ENCODE measurements at regions not wholly inside any gene's neighbourhood (a gene's known extent, or its start where the extent isn't known, plus 50 kb on each side); places are given as distances from the start of the nearest gene placed in this dataset.
"Not testable (repeated sequence)": the region's sequence is repeated elsewhere in the genome, so short reads cannot be mapped to it uniquely, and the experiment has no call there.

DNA sequence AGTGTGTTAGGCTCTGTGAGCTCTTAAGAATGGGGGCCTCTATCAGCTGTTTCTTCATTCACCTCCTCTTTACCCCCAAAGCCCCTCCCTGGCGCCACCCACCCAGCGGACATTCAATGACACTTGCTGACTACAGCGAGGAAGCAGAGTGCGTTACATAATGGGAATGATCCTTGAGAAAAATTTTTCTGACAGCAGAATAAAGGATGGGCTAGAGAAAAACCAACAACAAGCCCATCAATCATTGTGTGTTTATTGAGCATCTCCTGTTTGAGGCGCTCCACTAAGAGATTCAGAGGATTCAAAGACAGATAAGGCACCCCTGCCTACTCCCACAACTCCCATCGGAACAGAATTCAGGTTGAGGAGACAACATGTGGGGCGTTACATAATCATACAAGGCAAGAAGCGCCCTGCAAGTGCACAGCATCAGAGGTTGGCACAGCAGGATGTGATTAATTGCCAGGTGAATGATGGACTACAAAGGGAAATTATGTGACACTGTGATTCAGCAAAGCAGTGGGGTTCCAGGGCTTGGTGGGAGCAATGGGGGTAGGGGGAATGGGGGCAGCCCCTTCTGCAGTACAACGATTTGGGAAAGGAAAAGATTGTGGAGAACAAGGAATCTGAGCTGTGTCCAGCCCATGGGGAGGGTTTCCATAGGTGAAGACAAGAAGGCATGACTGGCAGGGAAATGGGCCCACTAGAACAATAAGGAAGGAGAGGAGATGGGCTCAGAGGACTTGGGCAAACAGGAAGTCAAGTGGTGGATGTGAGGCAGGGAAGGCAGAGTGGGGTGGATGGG, 141.3 kb upstream of the ATP2B2 start:
- H3K4me1 Mint-ChIP-seq, result no peaks in the 10 kb centered on the region
- no peaks in the 10 kb centered on the region for H3K36me3 Mint-ChIP-seq
- H3K27ac Mint-ChIP-seq, result no peak overlapping the region
- H3K4me3 Mint-ChIP-seq, result no peak overlapping the region
- H3K27me3 Mint-ChIP-seq (ENCODE audit: low read depth in 3 of 3), result peaks cover 2 to 6% (median 5%) of the 10 kb centered on the region in 3 donors
- DNase-seq, result no peak
- H3K9me3 Mint-ChIP-seq, result no peaks in the 10 kb centered on the region

DNA sequence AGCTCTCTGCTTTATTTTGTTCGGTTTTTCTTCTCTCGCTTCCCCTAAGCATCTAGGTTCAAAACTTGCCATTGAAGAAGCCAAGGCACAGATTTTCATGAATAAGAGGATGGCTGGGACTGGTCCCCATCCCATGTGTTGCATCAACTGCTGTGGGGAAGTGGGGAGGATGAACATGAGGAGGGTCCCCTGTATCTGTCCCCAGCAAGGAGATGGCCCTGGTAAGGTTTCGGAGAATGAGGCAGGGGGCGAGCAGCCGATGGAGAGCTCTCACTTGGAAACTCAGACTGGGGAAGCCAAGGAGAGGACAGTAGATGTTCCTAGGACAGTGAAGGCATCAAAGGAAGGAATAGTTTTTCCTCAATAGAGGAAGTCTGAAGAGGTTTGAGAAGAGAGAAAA, 142.0 kb upstream of the ATP2B2 start:
- H3K9me3 Mint-ChIP-seq, result no peaks in the 10 kb centered on the region
- no peak overlapping the region for H3K4me3 Mint-ChIP-seq
- H3K27me3 Mint-ChIP-seq (ENCODE audit: low read depth in 3 of 3), result peaks cover 2 to 6% (median 5%) of the 10 kb centered on the region in 3 donors
- no peak overlapping the region for H3K27ac Mint-ChIP-seq
- no peaks in the 10 kb centered on the region for H3K4me1 Mint-ChIP-seq
- no peaks in the 10 kb centered on the region for H3K36me3 Mint-ChIP-seq
- no peak for DNase-seq

DNA sequence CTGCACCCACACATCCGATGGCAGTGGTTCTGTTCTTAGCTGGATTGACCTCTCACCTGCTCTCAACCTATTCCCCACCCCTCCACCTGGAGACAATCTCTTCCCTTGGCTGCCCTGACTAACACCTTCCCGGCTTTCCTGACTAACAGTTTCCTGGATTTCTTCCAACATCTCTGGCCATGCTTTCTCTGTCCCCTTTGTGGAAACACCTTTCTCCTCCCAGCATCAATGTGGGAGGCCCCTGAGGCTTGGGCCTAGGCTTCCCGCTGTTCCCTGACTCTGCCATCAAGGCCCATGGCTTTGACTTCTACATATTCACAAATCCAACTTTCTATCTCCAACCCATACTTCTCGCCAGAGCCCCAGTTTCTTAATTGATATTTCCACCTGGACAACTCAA, 142.8 kb upstream of the ATP2B2 start:
- H3K27ac Mint-ChIP-seq, result no peak overlapping the region
- peaks cover 3 to 6% (median 5%) of the 10 kb centered on the region in 3 donors for H3K27me3 Mint-ChIP-seq (ENCODE audit: low read depth in 3 of 3)
- no peaks in the 10 kb centered on the region for H3K36me3 Mint-ChIP-seq
- DNase-seq, result no peak
- H3K4me1 Mint-ChIP-seq, result no peaks in the 10 kb centered on the region
- no peak overlapping the region for H3K4me3 Mint-ChIP-seq
- H3K9me3 Mint-ChIP-seq, result no peaks in the 10 kb centered on the region

DNA sequence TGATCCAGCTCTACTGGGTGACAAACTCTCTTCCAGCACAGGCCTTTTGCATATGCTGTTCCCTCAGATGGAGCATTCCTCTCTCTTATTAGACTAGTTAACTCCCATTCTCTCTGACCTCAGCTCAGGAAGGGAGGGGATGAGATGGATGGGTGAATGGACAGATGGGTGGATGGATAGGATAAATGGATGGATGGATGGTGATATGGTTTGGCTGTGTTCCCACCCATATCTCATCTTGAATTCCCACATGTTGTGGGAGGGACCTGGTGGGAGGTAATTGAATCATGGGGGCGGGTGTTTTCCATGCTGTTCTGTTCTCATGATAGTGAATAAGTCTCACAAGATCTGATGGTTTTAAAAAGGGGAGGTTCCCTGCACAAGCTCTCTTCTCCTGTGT, 144.1 kb upstream of the ATP2B2 start:
- H3K27me3 Mint-ChIP-seq (ENCODE audit: low read depth in 3 of 3); H3K4me1 Mint-ChIP-seq; H3K36me3 Mint-ChIP-seq; H3K4me3 Mint-ChIP-seq; H3K27ac Mint-ChIP-seq; H3K9me3 Mint-ChIP-seq; DNase-seq: not testable (repeated sequence)

DNA sequence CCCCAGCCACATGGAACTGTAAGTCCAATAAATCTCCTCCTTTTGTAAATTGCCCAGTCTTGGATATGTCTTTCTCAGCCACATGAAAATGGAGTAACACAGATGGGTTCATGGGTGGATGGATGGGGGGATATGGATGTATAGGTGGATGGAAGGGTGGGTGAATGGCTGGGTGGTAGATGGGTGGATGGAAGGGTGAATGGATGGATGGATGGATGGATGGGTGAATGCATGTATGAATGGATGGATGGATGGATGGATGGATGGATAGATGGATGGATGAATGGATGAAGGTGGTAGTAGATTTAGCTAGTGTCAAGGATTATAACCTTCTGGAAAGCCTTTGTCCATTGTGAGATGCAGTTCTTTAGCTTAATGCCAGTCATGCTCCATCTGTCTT, 146.1 kb upstream of the ATP2B2 start:
- Mint-ChIP-seq H3K9me3 (peaks cover 0 to 1% (median 0%) of the 10 kb centered on the region in 6 donors), H3K27ac (no peak overlapping the region), H3K27me3 (ENCODE audit: low read depth in 3 of 3) (peaks cover 1 to 12% (median 6%) of the 10 kb centered on the region in 3 donors), H3K4me1 (no peaks in the 10 kb centered on the region), H3K36me3 (no peaks in the 10 kb centered on the region), H3K4me3 (no peak overlapping the region)
- DNase-seq, result no peak

DNA sequence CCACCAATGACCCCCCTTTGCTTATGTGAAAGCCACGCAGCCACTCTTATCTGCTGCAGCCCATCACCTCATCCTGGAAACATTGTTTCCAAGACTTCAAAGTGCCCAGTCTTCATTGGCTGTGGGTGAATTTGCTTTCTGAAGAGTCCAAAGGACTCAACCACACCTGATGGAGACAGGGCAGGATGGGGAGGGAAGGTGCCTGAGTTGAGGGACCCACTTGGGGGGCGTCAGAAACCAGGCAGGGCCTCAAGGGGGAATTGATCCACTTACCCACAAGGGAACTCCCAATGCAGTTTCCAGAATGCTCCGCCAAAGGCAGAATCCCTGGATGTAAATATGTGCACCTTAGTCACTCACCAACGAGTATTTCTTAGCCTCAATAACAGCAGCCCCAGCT, 147.9 kb upstream of the ATP2B2 start:
- peaks cover 0 to 1% (median 0%) of the 10 kb centered on the region in 6 donors for H3K9me3 Mint-ChIP-seq
- H3K36me3 Mint-ChIP-seq, result no peaks in the 10 kb centered on the region
- no peaks in the 10 kb centered on the region for H3K4me1 Mint-ChIP-seq
- H3K27ac Mint-ChIP-seq, result no peak overlapping the region
- no peak for DNase-seq
- no peak overlapping the region for H3K4me3 Mint-ChIP-seq
- peaks cover 1 to 19% (median 6%) of the 10 kb centered on the region in 3 donors for H3K27me3 Mint-ChIP-seq (ENCODE audit: low read depth in 3 of 3)

DNA sequence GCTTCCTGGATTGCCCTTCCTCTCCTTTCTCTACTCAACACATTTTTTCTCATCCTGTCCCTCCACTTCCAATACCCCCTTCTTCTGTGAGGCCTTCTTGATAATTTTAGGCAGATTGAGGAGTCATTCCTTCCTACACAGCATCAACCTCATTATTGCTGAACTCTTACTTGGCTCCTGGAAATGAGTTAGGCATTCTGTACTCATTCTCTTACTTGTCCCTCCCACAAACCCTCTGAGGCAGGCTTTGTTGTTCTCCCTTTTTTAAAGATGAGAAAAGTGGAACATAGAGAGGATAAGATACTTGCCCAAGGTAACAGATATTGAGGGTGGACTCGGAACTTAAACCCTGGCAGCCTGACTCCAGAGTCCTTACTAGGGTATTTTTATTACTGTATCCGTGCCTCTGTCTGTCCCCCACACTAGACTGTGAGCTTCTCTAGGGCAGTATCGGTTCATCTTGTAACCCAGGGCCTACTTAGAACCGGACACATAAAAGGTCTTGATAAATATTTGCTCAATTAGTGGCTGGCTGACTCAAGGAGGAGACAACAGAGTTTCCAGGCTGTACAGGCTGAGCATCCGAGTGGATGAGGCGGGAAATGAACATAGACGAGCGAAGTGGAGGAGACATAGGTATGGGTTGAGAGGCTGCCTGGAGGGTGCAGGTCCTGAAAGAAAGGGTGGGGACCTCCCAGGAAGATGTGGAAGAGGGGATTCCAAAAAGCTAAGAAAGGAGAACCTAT, 148.7 kb upstream of the ATP2B2 start:
- Mint-ChIP-seq H3K27ac (no peak overlapping the region), H3K4me1 (no peaks in the 10 kb centered on the region), H3K9me3 (peaks cover 0 to 1% (median 0%) of the 10 kb centered on the region in 6 donors), H3K27me3 (ENCODE audit: low read depth in 3 of 3) (peaks cover 1 to 26% (median 6%) of the 10 kb centered on the region in 3 donors), H3K4me3 (no peak overlapping the region), H3K36me3 (no peaks in the 10 kb centered on the region)
- no peak for DNase-seq

DNA sequence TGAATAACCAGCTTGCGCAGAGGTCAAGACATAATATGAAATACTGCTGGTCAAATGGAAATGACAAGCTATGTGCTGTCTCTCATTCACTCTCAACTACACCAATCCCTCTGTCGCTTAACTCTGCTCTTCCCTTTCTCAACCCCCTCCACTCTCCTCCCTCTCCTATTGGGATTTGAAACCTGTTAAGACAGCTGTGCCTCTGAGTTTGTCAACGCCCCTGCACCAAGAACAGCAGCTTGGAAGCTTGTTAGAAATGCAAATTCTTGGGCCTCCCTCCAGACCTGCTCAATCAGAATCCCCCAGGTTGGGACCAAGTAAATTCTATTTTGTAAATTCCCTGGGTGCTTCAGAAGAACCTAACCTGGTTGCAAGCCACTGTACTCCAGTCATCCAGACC, 149.7 kb upstream of the ATP2B2 start:
- DNase-seq, result no peak
- Mint-ChIP-seq H3K9me3 (peaks cover 0 to 1% (median 0%) of the 10 kb centered on the region in 6 donors), H3K4me1 (no peaks in the 10 kb centered on the region), H3K36me3 (no peaks in the 10 kb centered on the region), H3K27ac (no peak overlapping the region), H3K4me3 (no peak overlapping the region), H3K27me3 (ENCODE audit: low read depth in 3 of 3) (peaks cover 1 to 32% (median 6%) of the 10 kb centered on the region in 3 donors)

DNA sequence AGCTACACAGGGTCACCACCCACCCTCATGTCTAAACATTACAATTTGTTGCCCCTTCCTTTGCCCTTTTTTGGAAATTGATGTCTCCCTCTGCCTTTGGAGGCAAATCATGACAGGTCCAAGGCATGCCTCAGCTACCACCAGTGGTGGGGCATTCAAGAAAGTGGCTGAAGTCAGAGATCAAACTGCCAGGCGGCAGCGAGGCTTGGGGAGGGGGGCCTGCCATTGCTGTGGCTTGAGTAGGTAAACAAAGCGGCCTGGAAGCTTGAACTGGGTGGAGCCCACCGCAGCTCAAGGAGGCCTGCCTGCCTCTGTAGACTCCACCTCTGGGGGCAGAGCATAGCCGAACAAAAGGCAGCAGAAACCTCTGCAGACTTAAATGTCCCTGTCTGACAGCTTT, 152.0 kb upstream of the ATP2B2 start:
- H3K4me1 Mint-ChIP-seq, H3K9me3 Mint-ChIP-seq, H3K36me3 Mint-ChIP-seq, DNase-seq, H3K27ac Mint-ChIP-seq, H3K4me3 Mint-ChIP-seq: not testable (repeated sequence)
- H3K27me3 Mint-ChIP-seq (ENCODE audit: low read depth in 3 of 3), result peaks cover 1 to 32% (median 3%) of the 10 kb centered on the region in 3 donors

DNA sequence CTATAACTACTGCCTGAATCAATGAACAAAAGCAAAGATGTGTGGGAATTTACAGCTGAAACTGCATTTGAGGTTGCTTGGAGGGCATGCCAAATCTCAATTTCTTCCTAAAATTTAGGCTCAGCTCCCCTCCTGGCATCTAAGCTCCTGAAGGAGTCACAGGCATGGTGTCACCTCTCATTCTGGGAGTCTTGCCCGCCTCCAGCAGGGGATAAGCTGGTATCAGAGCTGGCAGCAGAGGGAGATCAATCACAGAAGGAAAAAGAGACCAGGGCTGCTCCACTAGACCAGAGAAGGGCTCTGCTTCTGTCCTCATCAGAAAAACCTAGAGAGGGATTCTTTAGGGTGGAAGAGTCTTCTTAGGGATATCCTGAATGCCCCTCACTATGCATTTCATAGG, 150.4 kb upstream of the SLC6A11 start:
- Mint-ChIP-seq H3K27me3 (ENCODE audit: low read depth in 3 of 3) (peaks cover 0 to 7% (median 6%) of the 10 kb centered on the region in 3 donors), H3K4me1 (peaks cover 4 to 8% of the 10 kb centered on the region in 2 donors), H3K27ac (no peak overlapping the region), H3K4me3 (no peak overlapping the region), H3K36me3 (no peaks in the 10 kb centered on the region), H3K9me3 (no peaks in the 10 kb centered on the region)
- DNase-seq, result no peak

DNA sequence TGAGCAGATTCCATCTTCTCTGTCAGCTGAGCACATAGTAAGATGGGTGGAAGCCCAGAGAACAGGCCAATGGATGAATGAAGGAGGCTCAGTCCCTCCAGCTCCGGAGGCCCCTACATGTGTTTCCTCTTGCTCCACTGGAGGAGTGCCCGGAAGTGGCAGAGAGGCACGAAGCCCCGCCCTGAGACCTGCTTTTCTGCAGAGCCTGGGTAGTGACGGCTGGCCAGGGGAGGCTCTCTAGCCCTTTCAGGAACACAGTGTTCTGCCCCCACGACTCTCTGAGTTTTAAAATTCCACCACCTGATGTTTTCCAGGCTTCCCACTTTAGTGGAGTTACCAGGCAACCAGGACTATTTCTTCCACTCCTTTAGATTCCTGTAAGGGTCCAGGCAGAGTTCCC, 149.4 kb upstream of the SLC6A11 start:
- peaks cover 4 to 8% of the 10 kb centered on the region in 2 donors for H3K4me1 Mint-ChIP-seq
- H3K9me3 Mint-ChIP-seq, result no peaks in the 10 kb centered on the region
- H3K27ac Mint-ChIP-seq, result no peak overlapping the region
- H3K4me3 Mint-ChIP-seq, result no peak overlapping the region
- no peak for DNase-seq
- H3K27me3 Mint-ChIP-seq (ENCODE audit: low read depth in 3 of 3), result peaks cover 0 to 7% (median 6%) of the 10 kb centered on the region in 3 donors
- no peaks in the 10 kb centered on the region for H3K36me3 Mint-ChIP-seq

DNA sequence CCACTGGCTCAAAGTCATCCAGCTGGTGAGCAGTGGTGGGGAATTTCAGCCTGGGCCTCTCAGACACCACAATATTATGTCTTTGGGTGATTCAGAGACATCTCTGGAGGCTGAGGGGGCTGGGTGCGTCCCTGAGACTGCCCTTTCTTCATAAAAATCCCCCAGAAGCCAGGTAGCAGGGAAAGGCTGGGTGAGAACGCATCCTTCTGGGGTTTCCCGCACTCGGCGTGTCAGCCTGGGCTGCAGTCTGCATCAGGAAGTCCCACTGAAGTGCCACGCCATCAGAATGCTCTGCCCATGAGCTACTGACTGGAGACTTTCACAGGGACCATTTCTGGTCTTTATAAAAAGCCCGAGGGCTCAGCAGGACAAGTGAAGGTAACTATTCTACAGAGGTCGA, 148.8 kb upstream of the SLC6A11 start:
- no peak overlapping the region for H3K27ac Mint-ChIP-seq
- no peak overlapping the region for H3K4me3 Mint-ChIP-seq
- H3K36me3 Mint-ChIP-seq, result no peaks in the 10 kb centered on the region
- no peak for DNase-seq
- H3K9me3 Mint-ChIP-seq, result no peaks in the 10 kb centered on the region
- H3K27me3 Mint-ChIP-seq (ENCODE audit: low read depth in 3 of 3), result peaks cover 0 to 7% (median 6%) of the 10 kb centered on the region in 3 donors
- H3K4me1 Mint-ChIP-seq, result peaks cover 4 to 8% of the 10 kb centered on the region in 2 donors

DNA sequence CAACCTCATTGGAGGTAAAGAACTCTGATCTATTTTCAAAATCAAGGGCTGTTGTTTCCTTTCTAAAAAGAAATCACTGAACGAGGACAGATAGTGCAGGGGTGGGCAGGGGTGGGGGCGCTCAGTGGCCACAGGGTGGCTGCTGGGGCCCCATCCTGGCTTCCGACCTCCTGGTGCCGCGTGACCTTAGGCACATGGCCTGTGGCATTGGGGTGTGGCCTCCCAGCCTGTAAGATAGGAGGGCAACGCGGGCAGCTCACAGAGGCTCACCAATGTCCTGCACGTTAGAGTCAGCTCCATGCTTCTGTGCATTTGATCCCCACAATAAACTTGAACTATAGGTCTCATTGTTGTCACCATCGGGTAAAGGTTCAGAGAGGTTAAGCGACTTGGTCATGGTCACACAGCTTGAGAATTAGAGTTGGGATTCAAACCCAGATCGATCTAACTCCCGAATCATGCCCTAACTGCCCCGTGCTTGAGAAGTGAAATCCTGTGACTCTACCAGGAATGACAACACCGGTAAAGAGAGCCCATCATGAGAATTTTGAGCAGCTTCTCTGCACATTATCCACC, 148.0 kb upstream of the SLC6A11 start:
- no peak overlapping the region for H3K4me3 Mint-ChIP-seq
- DNase-seq, result no peak
- no peaks in the 10 kb centered on the region for H3K9me3 Mint-ChIP-seq
- H3K27me3 Mint-ChIP-seq (ENCODE audit: low read depth in 3 of 3), result peaks cover 0 to 7% (median 4%) of the 10 kb centered on the region in 3 donors
- peaks cover 4 to 8% of the 10 kb centered on the region in 2 donors for H3K4me1 Mint-ChIP-seq
- H3K36me3 Mint-ChIP-seq, result no peaks in the 10 kb centered on the region
- H3K27ac Mint-ChIP-seq, result no peak overlapping the region

DNA sequence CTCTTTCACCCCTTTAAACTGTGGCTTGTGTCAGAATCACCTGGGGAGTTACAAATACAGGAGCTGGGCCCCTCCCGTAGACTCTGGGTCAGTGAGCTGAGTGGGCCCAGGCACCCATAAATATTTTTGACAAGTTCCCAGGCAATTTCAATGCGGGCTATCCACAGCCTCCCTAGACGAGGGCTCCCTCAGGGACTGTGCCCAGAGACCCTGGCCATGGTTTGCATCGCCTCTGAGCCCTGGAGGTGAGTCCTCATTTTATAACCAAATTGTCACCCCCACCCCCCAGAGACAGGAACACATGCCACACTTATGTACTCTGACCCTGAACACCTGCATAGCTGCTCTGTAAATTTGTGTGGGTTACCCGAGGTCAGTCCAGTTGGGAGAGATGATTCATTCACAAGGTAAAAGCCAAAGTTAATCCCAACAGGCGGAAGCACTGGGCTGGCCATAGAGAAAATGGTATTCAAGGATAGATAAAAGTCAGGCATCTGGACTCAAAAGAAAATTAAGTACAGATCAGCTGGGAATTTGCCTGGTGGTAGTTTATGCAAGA, 146.5 kb upstream of the SLC6A11 start:
- Mint-ChIP-seq H3K4me3 (no peak overlapping the region), H3K27ac (no peak overlapping the region), H3K36me3 (no peaks in the 10 kb centered on the region), H3K27me3 (ENCODE audit: low read depth in 3 of 3) (peaks cover 0 to 7% (median 7%) of the 10 kb centered on the region in 3 donors), H3K4me1 (peaks cover 4 to 8% of the 10 kb centered on the region in 2 donors), H3K9me3 (no peaks in the 10 kb centered on the region)
- DNase-seq, result no peak
